Activated T-helper 1 cell treated with anti-CD3 and anti-CD28 coated beads, Interleukin-12 subunit alpha, Interleukin-12 subunit beta, Interleukin-2, Interleukin-4 antibody, amounts not matched to agents 30 ng/mL and 10 ng/mL and 1 ng/mL, durations not matched to agents 14 hours and 24 hours and 36 hours (primary cell): ENCODE measurements at regions not wholly inside any gene's neighbourhood (a gene's known extent, or its start where the extent isn't known, plus 50 kb on each side); places are given as distances from the start of the nearest gene placed in this dataset.
A peak's percentile ranks its signal among the peaks of the same experiment; 100 is the strongest.
"Not testable (repeated sequence)": the region's sequence is repeated elsewhere in the genome, so short reads cannot be mapped to it uniquely, and the experiment has no call there.

Experiments used
- DNase-seq: peaks from one replicate; pipeline ENCODE4 v3.0.0; 2021; ENCODE audit warnings: low spot score
- H3K27ac Mint-ChIP-seq: one replicate; pipeline ENCODE4 v1.8.0; 2021; ENCODE audit warnings: mild to moderate bottlenecking, mixed read lengths
- H3K27me3 Mint-ChIP-seq: one replicate; pipeline ENCODE4 v1.8.0; 2022; ENCODE audit warnings: mild to moderate bottlenecking, moderate library complexity, mixed read lengths; ENCODE audit not compliant: insufficient read depth
- H3K36me3 Mint-ChIP-seq: one replicate; pipeline ENCODE4 v1.8.0; 2021; ENCODE audit warnings: low read depth, mixed read lengths
- H3K4me1 Mint-ChIP-seq: one replicate; pipeline ENCODE4 v1.8.0; 2021; ENCODE audit warnings: low read depth, mixed read lengths
- H3K4me3 Mint-ChIP-seq: one replicate; pipeline ENCODE4 v1.8.0; 2021; ENCODE audit warnings: mild to moderate bottlenecking, moderate library complexity, mixed read lengths
- H3K9me3 Mint-ChIP-seq: one replicate; pipeline ENCODE4 v1.8.0; 2021; ENCODE audit warnings: mixed read lengths
- intact Hi-C: fragments of 100-400 bp; cut with micrococcal nuclease; formaldehyde crosslinking; loops from one replicate; pipeline ENCODE4 v1.15.1; 2024

DNA sequence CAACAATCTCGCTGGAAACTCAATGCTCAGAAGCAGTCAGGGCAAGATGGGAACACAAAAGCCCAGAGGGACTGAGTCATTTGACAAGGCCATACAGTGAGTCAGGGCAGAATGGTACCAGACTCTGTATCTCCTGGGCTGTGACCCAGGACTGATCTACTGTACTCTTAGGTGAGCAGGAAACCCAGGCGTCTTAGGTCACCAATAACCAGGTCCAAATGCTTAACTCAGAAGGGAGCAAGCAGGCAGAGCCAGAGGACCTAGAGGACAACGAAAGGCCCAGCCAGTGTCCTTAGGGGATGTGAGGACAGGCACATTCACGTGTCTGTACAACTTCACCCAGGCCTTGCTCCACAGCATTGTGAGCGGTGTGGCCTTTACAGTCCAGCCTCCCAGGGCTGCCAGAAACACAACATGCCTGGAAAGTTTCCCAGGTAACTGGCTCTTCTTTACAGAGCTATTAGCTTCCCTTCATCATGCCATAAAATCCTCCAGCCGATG lies 69.9 kb downstream of the ARL6IP4 start:
- no peak overlapping the region for H3K4me3 Mint-ChIP-seq
- H3K36me3 Mint-ChIP-seq: peaks cover 1% of the 10 kb centered on the region
- no peaks in the 10 kb centered on the region for H3K9me3 Mint-ChIP-seq
- no peak overlapping the region for H3K27ac Mint-ChIP-seq
- intact Hi-C loops: no loop called here
- H3K27me3 Mint-ChIP-seq: peaks cover 2% of the 10 kb centered on the region
- H3K4me1 Mint-ChIP-seq: peaks cover 17% of the 10 kb centered on the region
- DNase-seq: no peak

DNA sequence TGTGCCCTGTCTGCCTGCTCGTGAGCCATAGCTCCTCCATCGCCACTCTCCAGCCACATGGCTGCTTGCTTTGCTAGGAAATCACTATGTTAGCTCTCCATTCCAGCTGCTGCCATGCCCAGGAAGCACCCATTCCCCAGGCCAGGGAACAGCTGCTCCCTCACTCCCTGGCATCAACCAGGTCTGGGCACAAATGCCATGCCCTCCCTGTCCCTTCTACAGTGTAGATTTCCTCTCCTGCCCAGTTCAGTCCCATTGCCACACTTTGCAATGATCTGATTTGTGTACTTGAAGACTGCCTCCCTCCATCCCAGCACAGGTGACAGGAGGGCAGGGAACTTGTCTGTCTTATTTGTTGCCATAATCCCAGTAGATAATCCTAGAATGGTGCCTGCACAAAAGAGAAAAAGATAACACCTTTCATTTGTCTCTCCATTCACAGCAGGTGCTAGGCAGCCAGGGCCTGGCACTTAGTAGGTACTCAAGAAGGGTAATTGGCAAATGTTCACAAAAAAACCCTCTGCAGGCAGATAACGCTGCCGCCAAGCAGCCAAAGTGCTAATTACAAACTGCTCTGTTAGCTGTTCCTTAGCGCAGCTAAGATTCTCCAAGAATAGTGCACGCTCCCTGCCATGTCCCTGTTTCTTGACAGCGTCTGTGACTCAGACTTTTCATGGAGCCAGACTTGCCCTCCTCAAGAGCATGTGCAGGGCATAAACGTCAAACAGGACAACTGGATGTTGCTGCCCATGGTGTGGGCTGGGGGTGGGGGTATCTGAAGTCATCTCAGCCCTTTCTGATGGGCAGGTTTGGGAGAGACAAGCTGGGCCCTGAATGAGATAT lies 69.1 kb downstream of the ARL6IP4 start:
- peaks cover 2% of the 10 kb centered on the region for H3K27me3 Mint-ChIP-seq
- no peaks in the 10 kb centered on the region for H3K9me3 Mint-ChIP-seq
- no peak overlapping the region for H3K4me3 Mint-ChIP-seq
- no peak overlapping the region for H3K27ac Mint-ChIP-seq
- H3K36me3 Mint-ChIP-seq: peaks cover 1% of the 10 kb centered on the region
- intact Hi-C loops: no loop called here
- peaks cover 19% of the 10 kb centered on the region for H3K4me1 Mint-ChIP-seq
- DNase-seq: no peak

DNA sequence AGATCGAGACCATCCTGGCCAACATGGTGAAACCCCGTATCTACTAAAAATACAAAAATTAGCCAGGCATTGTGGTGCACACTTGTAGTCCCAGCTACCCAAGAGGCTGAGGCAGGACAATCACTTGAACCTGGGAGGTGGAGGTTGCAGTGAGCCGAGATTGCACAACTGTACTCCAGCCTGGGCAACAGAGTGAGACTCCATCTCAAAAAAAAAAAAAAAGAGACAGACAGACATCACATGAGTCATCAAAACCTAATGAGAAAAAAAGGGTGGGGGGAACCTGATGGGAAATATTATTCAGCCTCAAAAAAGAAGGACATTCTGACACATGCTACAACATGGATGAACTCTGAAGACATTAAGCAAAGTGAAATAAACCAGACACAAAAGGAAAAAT lies 67.4 kb downstream of the ARL6IP4 start:
- H3K4me3 Mint-ChIP-seq, H3K27ac Mint-ChIP-seq, H3K9me3 Mint-ChIP-seq, DNase-seq, intact Hi-C loops, H3K27me3 Mint-ChIP-seq, H3K36me3 Mint-ChIP-seq: not testable (repeated sequence)
- H3K4me1 Mint-ChIP-seq: peaks cover 34% of the 10 kb centered on the region

DNA sequence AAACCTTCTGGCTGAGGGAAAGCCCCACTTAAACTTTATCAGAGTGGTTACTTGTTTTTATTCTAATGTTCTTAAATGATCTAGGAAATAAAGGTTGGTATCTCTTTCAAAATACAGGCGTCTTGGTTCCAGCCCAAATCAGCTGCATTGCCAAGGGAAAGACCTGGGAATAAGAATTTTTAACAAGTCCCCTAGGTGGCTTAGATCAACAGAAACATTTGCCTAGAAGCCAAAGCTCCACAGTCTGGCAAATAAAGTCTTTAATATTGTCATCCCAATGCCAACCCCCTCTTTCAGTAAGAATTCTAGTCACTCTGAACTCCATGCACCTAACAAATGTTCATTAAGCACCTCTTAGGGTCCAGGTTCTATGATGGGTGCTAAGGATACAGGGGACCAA lies 66.8 kb downstream of the ARL6IP4 start:
- Mint-ChIP-seq H3K36me3 (peaks cover 1% of the 10 kb centered on the region), H3K27ac (no peak overlapping the region), H3K27me3 (peaks cover 2% of the 10 kb centered on the region), H3K4me3 (no peak overlapping the region), H3K9me3 (no peaks in the 10 kb centered on the region), H3K4me1 (peaks cover 34% of the 10 kb centered on the region)
- intact Hi-C loops: no loop called here
- DNase-seq: no peak

DNA sequence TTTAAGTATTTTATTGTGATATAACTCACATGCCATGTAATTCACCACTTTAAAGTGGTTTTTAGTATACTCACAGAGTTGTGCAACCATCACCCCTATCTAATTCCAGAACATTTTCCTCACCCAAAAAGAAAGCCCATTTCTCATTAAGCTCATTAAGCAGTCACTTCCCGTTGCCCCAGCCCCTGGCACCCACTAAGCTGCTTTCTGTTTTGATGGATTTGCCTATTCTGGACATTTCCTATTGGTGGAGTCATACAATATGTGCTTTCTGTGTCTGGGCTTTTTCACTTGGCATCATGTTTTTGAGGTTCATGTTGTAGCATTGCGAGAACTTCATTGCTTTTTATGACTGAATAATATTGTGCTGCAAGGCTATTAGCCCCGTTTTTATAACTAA lies 66.0 kb downstream of the ARL6IP4 start:
- peaks cover 2% of the 10 kb centered on the region for H3K27me3 Mint-ChIP-seq
- peaks cover 1% of the 10 kb centered on the region for H3K36me3 Mint-ChIP-seq
- H3K27ac Mint-ChIP-seq: no peak overlapping the region
- DNase-seq: no peak
- H3K4me3 Mint-ChIP-seq: no peak overlapping the region
- intact Hi-C loops: no loop called here
- peaks cover 34% of the 10 kb centered on the region for H3K4me1 Mint-ChIP-seq
- H3K9me3 Mint-ChIP-seq: no peaks in the 10 kb centered on the region

DNA sequence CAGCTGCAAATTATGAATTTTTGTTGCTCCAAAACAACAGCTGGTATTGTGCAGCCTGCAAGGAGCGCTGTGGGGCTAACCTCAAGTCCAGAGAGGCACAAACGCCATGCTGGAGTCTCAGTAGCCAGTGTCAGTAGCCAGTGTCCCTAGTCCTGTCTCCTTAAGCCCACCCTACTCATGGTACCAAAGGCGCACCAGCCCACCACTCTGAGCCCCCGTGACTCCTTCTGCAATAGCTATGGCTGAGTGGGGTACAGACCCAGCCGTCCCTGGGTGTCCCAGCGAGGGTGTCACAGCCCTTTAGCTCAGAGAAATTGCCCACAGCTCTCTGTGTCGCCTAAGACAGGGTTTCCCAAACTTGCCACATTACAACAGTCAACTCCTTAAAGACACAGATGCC lies 65.2 kb downstream of the ARL6IP4 start:
- Mint-ChIP-seq H3K36me3 (peaks cover 1% of the 10 kb centered on the region), H3K27me3 (no peaks in the 10 kb centered on the region), H3K4me1 (peaks cover 30% of the 10 kb centered on the region), H3K4me3 (no peak overlapping the region), H3K27ac (no peak overlapping the region), H3K9me3 (no peaks in the 10 kb centered on the region)
- no peak for DNase-seq
- intact Hi-C loops: no loop called here

DNA sequence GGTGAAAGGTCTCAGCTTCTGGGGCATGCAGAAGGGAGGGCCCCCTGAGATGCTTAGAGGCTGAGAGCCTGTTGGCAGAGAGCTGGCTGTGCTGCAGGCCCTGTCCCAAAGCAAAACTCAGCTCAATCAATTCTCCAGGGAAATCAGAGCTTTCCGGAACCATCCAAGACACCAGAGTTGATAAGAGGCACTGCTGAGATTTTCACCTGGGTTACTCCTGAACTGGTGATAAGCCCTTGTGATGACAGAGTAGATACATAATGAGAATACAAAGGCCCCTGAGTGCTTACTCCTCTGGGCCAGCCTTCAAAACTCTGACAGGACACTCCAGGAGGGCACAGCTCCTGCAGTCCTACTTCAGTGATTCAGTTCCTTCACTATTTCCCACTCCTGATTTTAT lies 63.9 kb downstream of the ARL6IP4 start:
- H3K27ac Mint-ChIP-seq: peak overlapping the region; percentile 52

DNA sequence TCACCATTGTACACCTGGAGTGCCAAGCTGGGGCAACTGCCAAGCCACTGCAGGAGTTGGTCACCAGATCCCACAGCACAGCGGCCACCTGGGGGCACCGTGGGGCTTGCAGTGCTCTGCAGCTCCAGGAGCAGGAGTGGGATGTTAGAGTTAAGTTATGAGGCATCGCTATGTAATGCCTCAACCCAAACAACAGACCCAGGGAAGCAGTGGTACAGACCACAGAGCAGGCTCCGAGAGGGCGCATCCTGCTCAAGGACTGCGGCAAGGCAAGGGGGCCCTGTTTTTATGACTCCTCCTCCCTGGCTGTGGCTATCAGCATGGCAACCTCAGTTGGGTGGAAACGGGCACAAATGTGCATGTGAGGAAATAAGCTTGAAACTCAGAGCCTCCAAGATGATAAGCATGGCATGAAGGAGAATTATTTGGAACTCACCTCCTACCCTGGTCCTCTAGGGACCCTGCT lies 63.1 kb downstream of the ARL6IP4 start:
- Mint-ChIP-seq H3K36me3 (peaks cover 1% of the 10 kb centered on the region), H3K4me1 (peaks cover 22% of the 10 kb centered on the region), H3K9me3 (no peaks in the 10 kb centered on the region), H3K27me3 (no peaks in the 10 kb centered on the region), H3K27ac (peak overlapping the region; percentile 71), H3K4me3 (no peak overlapping the region)
- peak; percentile 60 for DNase-seq
- intact Hi-C loops: loop anchor here (1.0 to 5.0 kb wide), 6 partner anchors 32 to 195 kb away; partner anchors contain the start of genes MPHOSPH9, MTRFR, OGFOD2 and PITPNM2

More for the DNA sequence above, 63.9 kb downstream of the ARL6IP4 start:
- Mint-ChIP-seq H3K27me3 (no peaks in the 10 kb centered on the region), H3K9me3 (no peaks in the 10 kb centered on the region), H3K4me3 (no peak overlapping the region), H3K4me1 (peaks cover 22% of the 10 kb centered on the region), H3K36me3 (peaks cover 1% of the 10 kb centered on the region)
- no peak for DNase-seq
- intact Hi-C loops: loop anchor here (5.0 kb wide), 1 partner anchor 78 kb away; no protein-coding TSS in a partner anchor

DNA sequence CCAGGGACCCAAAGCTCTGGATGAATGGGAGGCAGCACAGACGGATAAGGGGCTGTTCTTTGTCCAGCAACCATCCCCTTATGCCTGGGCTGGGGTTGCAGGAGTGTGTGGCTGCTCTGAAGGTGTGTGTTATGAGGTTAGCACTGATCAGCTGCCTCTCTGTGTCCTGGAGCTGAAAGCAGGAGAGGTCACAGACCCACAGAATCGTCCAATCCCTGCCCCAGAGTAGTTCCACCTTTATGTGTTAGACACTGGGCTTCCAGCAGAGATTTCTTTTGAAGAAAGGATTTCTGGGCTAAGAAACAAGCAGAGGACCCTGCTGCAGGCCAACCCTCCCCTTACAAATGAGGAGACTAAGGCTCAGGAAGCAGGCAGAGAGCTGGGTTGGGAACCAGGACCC lies 62.4 kb downstream of the ARL6IP4 start:
- Mint-ChIP-seq H3K27me3 (no peaks in the 10 kb centered on the region), H3K4me3 (no peak overlapping the region), H3K27ac (no peak overlapping the region), H3K36me3 (no peaks in the 10 kb centered on the region), H3K9me3 (no peaks in the 10 kb centered on the region), H3K4me1 (peaks cover 18% of the 10 kb centered on the region)
- DNase-seq: no peak
- intact Hi-C loops: loop anchor here (1.0 to 5.0 kb wide), 6 partner anchors 32 to 195 kb away; partner anchors contain the start of genes MPHOSPH9, MTRFR, OGFOD2 and PITPNM2

DNA sequence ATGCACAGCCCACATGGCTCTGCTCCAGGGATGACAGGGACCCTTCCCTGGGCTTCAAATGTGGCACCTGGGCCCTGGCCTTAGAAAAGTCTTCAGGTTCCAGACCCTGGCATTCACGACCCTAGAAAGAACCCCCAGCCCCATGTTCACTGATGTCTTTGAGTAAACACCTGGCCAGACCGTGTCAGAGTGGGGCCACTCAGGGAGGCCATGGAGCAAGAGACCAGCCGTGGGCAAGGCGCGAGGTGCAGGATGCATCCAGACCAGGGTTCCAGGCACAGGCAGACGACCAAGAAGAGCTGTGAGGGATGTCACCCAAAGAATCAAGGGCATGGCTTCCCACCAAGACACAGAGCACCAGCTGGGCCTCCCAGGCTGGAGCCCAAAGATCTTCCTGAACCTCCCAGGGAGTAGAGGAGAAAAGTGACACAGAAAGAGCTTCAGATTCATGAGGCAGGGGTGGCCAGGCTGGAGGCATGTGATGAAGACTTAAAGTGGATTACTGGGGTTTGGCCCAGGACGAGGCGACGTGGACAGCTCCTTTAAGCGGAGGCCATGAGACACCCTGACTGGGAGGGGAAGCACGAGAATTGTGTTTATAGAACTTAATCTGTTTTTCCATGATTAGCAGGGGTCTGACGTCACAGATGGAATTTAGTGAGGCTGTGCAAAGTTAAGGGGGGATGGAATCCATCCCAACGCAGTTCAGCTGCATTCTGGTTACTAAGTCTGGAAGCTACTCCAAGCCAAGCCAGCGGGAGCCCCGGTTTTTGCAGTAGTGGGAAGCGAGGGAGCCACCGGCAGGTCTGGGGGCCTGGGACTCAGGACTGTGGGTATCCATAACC lies 61.6 kb downstream of the ARL6IP4 start:
- no peak overlapping the region for H3K4me3 Mint-ChIP-seq
- H3K27ac Mint-ChIP-seq: no peak overlapping the region
- intact Hi-C loops: loop anchor here (2.0 to 5.0 kb wide), 3 partner anchors 67 to 191 kb away; partner anchors contain the start of genes MPHOSPH9, MTRFR and OGFOD2
- no peaks in the 10 kb centered on the region for H3K36me3 Mint-ChIP-seq
- H3K27me3 Mint-ChIP-seq: no peaks in the 10 kb centered on the region
- no peak for DNase-seq
- H3K9me3 Mint-ChIP-seq: no peaks in the 10 kb centered on the region
- H3K4me1 Mint-ChIP-seq: peaks cover 17% of the 10 kb centered on the region

DNA sequence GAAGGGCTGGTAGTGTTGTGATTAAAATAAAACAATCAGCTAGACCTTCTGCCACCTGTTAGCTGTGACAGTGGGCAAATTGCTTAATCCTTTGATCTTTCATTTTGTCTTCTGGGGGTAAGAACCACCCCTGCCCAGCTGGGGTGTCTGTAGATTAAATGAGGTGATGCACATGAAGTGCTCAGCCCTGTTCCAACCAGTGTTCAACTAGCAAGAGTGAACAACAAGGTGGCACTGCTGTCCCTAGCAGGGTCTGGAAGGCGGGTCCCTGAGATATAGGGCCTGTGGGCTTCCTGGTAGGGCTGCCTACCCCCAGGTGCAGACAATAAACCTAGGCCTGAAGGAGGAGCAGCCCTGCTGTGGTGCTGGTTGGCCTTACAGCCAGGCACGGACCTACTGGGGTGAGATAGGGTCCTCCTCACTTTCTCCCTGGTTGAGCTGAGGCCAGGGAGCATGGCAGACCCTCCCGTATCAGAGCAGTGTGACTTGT lies 60.6 kb downstream of the ARL6IP4 start:
- H3K4me3 Mint-ChIP-seq: no peak overlapping the region
- intact Hi-C loops: loop anchor here (5.0 kb wide), 1 partner anchor 81 kb away; no protein-coding TSS in a partner anchor
- no peak for DNase-seq
- no peaks in the 10 kb centered on the region for H3K9me3 Mint-ChIP-seq
- H3K27me3 Mint-ChIP-seq: no peaks in the 10 kb centered on the region
- H3K4me1 Mint-ChIP-seq: peaks cover 17% of the 10 kb centered on the region
- no peaks in the 10 kb centered on the region for H3K36me3 Mint-ChIP-seq
- H3K27ac Mint-ChIP-seq: no peak overlapping the region

DNA sequence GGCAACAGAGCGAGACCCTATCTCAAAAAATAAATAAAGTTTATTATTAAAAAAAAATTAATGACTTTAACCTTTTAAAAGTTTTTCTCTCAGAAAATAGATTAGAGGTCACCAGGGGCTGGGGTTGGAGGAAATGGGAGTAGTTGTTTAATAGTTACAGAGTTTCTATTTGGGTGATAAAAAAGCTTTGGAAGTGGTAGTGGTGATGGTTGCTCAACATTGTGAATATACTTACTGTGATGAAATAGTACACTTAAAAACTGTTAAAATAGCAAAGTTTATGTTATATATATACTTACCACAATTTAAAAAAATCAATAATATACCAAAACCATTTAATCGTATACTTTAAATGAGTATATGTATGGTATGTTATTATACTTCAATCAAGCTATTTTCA lies 59.6 kb downstream of the ARL6IP4 start:
- intact Hi-C loops: loop anchor here (5.0 kb wide), 1 partner anchor 82 kb away; no protein-coding TSS in a partner anchor
- DNase-seq: no peak
- no peak overlapping the region for H3K27ac Mint-ChIP-seq
- no peak overlapping the region for H3K4me3 Mint-ChIP-seq
- H3K27me3 Mint-ChIP-seq: no peaks in the 10 kb centered on the region
- H3K9me3 Mint-ChIP-seq: no peaks in the 10 kb centered on the region
- H3K4me1 Mint-ChIP-seq: peaks cover 17% of the 10 kb centered on the region
- no peaks in the 10 kb centered on the region for H3K36me3 Mint-ChIP-seq
